ENCODE measurements at regions not wholly inside any gene's neighbourhood (a gene's known extent, or its start where the extent isn't known, plus 50 kb on each side); places are given as distances from the start of the nearest gene placed in this dataset.

- TF ChIP-seq POLR2AphosphoS5 (IDR thresholded peaks at IDR 0.05; ENCODE audit: low read depth, low read length): no peak
- TF ChIP-seq FOXP2 (optimal IDR thresholded peaks at IDR 0.05; ENCODE audit: borderline replicate concordance, extremely low read depth, extremely low read length, insufficient read depth): no peak
- TF ChIP-seq REST (IDR thresholded peaks at IDR 0.05; ENCODE audit: insufficient read depth in 1 of 2, low read depth in 2 of 2, low read length in 2 of 2): no peak
Observed at GRCh38 chr18:71630696-71631095, 913.4 kb downstream of the CBLN2 start.

Data from PFSK-1 (cell line).